ENCODE measurements at regions not wholly inside any gene's neighbourhood (a gene's known extent, or its start where the extent isn't known, plus 50 kb on each side); places are given as distances from the start of the nearest gene placed in this dataset.

GRCh38 chr4:98210281-98210680, 50.9 kb upstream of the RAP1GDS1 start:
- no peaks in the 10 kb centered on the region for H3K36me3 Mint-ChIP-seq (ENCODE audit: low read depth)
- H3K9me3 Mint-ChIP-seq = no peaks in the 10 kb centered on the region
- CTCF ChIA-PET = interaction anchor here (1.2 kb wide), 1 partner anchor 13 kb away, joined by 3 read pairs; no protein-coding TSS in a partner anchor
- H3K4me3 Mint-ChIP-seq = no peak overlapping the region
- no peak for DNase-seq
- POLR2A ChIA-PET = no interaction called here
- H3K4me1 Mint-ChIP-seq = no peaks in the 10 kb centered on the region
- no peaks in the 10 kb centered on the region for H3K27me3 Mint-ChIP-seq
- H3K27ac Mint-ChIP-seq = no peak overlapping the region

DNA sequence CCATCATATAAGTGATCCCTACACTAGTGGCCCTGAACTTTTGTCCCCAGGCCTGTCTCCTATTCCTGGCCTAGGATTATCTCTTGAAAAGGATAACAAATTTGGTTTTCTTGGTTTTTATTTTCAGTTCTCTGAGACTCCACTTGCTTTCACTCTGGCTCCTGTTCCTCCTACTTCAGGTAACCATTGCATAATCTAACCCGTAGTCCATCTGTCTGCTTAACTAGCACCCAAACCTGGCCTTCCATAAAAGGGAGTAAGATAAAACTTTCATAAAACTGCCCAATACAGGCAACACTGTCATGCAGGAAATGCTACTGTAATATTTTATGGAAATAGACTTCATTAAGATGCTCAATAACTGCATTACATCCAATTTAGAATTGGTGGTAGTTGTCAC, 52.1 kb upstream of the RAP1GDS1 start:
- Mint-ChIP-seq H3K4me3 (no peak overlapping the region), H3K9me3 (no peaks in the 10 kb centered on the region), H3K4me1 (peaks cover 3% of the 10 kb centered on the region), H3K27ac (no peak overlapping the region), H3K36me3 (ENCODE audit: low read depth) (no peaks in the 10 kb centered on the region), H3K27me3 (no peaks in the 10 kb centered on the region)
- ChIA-PET CTCF (no interaction called here), POLR2A (no interaction called here)
- no peak for DNase-seq

DNA sequence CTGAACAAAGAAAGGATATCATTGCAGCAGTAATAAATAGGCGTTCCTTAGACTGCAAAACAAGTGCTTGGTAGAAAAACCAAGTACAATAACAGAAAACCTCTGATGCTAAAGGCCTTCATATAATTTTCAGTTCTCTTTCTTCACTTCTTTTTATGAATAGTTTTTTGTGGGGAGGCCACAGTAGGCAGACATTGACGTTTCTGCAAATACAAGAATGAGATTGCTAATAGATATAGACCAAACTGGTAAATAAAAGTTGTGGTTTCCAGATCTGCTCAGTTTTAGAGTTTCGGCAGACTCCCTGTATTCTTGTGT, 57.0 kb upstream of the RAP1GDS1 start:
- no peak for DNase-seq
- no peaks in the 10 kb centered on the region for H3K27me3 Mint-ChIP-seq
- H3K4me3 Mint-ChIP-seq = peak overlapping the region; percentile 2
- CTCF ChIA-PET = no interaction called here
- H3K9me3 Mint-ChIP-seq = peaks cover 12% of the 10 kb centered on the region
- peaks cover 13% of the 10 kb centered on the region for H3K4me1 Mint-ChIP-seq
- POLR2A ChIA-PET = no interaction called here
- H3K36me3 Mint-ChIP-seq (ENCODE audit: low read depth) = no peaks in the 10 kb centered on the region
- peak overlapping the region; percentile 78 for H3K27ac Mint-ChIP-seq

DNA sequence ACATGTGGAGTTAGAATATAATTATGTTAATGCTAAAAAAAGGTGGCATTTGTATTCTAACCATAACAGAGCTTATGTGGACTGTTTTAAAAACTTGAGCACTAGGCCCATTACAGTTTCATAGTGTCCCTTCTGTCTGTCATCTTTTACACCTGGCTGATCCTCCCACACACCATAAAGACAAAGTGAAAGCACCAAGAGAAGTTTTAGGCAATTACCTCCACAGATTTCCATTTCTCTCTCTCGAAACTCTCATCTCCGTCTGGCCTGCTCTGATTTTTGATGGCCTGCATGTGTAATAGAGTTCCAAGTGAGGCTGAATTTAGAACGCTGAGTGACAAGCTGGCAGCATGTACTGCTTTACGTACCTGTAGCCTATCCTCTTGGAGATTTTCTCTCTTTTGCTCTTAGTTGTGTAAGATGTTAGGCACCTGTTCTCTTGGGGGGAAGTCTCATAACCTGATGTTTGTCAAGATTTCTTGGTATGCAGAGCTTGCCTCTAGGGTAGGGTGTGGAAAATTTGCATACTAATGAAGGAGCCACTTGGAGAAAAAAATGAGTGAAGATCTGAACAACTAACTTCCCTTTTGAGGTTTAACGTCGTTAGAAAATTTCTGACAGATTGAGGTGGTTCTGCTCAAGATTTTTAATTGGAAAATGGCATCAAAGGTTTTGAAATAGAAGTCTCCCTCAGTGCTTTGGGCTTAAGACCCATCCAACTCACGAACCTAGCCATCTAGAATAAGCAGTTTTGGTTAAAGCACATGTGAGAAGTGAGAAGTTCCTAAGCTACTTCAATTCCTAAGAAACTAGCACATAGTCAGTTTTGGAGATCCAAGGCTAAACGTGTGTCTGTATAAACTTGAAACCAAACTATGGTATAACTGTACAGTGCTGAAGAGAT, 57.6 kb upstream of the RAP1GDS1 start:
- peaks cover 13% of the 10 kb centered on the region for H3K4me1 Mint-ChIP-seq
- H3K4me3 Mint-ChIP-seq = peak overlapping the region; percentile 2
- ChIA-PET POLR2A (no interaction called here), CTCF (no interaction called here)
- DNase-seq = no peak
- H3K36me3 Mint-ChIP-seq (ENCODE audit: low read depth) = no peaks in the 10 kb centered on the region
- peaks cover 13% of the 10 kb centered on the region for H3K9me3 Mint-ChIP-seq
- peak overlapping the region; percentile 78 for H3K27ac Mint-ChIP-seq
- H3K27me3 Mint-ChIP-seq = no peaks in the 10 kb centered on the region

DNA sequence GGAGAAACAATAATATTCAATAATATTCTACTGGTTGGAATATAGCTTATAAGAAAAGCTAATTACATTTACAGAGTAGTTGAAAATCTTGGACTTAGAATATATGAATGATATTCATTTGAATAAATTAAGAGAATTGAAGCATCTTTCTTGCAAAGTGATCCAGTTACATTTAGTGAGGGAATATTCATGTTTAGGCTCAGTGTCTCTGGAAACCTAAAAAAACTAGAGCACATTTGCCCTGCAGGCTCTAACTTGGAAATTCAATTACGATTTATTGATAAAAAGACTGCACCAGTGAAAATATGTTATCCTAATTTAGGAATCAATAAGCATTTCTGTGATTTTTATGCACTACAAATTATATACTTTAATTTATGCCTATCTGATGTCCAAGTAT, 58.3 kb upstream of the RAP1GDS1 start:
- Mint-ChIP-seq H3K27ac (no peak overlapping the region), H3K27me3 (no peaks in the 10 kb centered on the region), H3K4me3 (no peak overlapping the region)

GRCh38 chr4:98199247-98199646, 56.0 kb upstream of the STPG2 start:
- H3K27ac Mint-ChIP-seq = no peak overlapping the region
- ChIA-PET POLR2A (no interaction called here), CTCF (no interaction called here)
- no peaks in the 10 kb centered on the region for H3K27me3 Mint-ChIP-seq
- H3K4me3 Mint-ChIP-seq = no peak overlapping the region
- no peaks in the 10 kb centered on the region for H3K36me3 Mint-ChIP-seq (ENCODE audit: low read depth)
- no peak for DNase-seq
- H3K4me1 Mint-ChIP-seq = peaks cover 12% of the 10 kb centered on the region
- peaks cover 37% of the 10 kb centered on the region for H3K9me3 Mint-ChIP-seq

More for the DNA sequence above, 58.3 kb upstream of the RAP1GDS1 start:
- CTCF ChIA-PET = no interaction called here
- H3K4me1 Mint-ChIP-seq = peaks cover 13% of the 10 kb centered on the region
- H3K9me3 Mint-ChIP-seq = peaks cover 16% of the 10 kb centered on the region
- no peaks in the 10 kb centered on the region for H3K36me3 Mint-ChIP-seq (ENCODE audit: low read depth)
- DNase-seq = no peak
- POLR2A ChIA-PET = no interaction called here

GRCh38 chr4:98195005-98195404, 51.7 kb upstream of the STPG2 start:
- ChIA-PET CTCF (no interaction called here), POLR2A (interaction anchor here (0.6 kb wide), 1 partner anchor 13 kb away, joined by 10 read pairs; no protein-coding TSS in a partner anchor)
- no peak for DNase-seq
- Mint-ChIP-seq H3K4me3 (no peak overlapping the region), H3K27me3 (no peaks in the 10 kb centered on the region), H3K9me3 (peaks cover 38% of the 10 kb centered on the region), H3K4me1 (no peaks in the 10 kb centered on the region), H3K36me3 (ENCODE audit: low read depth) (peaks cover 1% of the 10 kb centered on the region), H3K27ac (no peak overlapping the region)

DNA sequence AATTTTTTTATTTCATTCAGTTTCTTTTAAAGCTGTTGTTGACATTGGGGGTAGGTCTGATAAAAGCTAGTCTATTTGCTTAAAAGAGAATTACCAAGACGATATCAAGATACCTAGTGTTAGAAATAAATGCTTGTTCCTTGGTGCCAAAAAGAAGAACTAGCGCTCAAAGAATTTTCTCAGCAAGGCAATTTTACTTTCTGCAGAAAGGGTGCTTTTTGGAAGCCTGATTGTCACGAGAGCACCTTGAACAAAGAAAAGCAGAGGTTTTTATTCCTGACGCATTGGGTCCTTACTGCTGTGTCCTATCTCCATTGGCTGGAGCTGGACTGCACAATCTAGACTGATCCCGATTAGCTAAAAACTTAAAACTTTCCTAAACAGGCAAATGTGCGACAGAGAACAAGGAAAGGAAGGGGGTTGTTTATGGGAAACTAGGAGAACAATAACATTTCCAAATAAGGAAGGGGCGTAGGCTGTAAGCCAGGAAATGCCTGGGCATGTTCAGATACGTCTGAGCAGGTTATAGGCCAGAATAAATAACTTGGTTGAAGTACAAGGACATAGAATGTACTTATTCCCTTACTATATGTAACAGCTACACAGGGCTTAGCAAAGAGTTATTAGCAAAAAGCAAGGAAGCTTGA, 50.3 kb upstream of the STPG2 start:
- CTCF ChIA-PET = no interaction called here
- H3K4me1 Mint-ChIP-seq = no peaks in the 10 kb centered on the region
- H3K9me3 Mint-ChIP-seq = peaks cover 34% of the 10 kb centered on the region
- peaks cover 1% of the 10 kb centered on the region for H3K36me3 Mint-ChIP-seq (ENCODE audit: low read depth)
- H3K4me3 Mint-ChIP-seq = no peak overlapping the region
- no peak for DNase-seq
- POLR2A ChIA-PET = no interaction called here
- H3K27me3 Mint-ChIP-seq = no peaks in the 10 kb centered on the region
- no peak overlapping the region for H3K27ac Mint-ChIP-seq
